ENCODE measurements at regions not wholly inside any gene's neighbourhood (a gene's known extent, or its start where the extent isn't known, plus 50 kb on each side); places are given as distances from the start of the nearest gene placed in this dataset.

GRCh38 chrX:140292188-140292587 lies 212.7 kb downstream of the SOX3 start:
- TF ChIP-seq ISL1 (CRISPR knock-in tag; IDR thresholded peaks at IDR 0.05) = no peak
- no peak for TF ChIP-seq OSR1 (CRISPR knock-in tag; IDR thresholded peaks at IDR 0.05)
- no peak for TF ChIP-seq SNAI2 (CRISPR knock-in tag; IDR thresholded peaks at IDR 0.05)
- no peak for TF ChIP-seq ZFP30 (CRISPR knock-in tag; IDR thresholded peaks at IDR 0.05)
- no peak for TF ChIP-seq ZFP3 (CRISPR knock-in tag; IDR thresholded peaks at IDR 0.05)
- TF ChIP-seq ARNTL (CRISPR knock-in tag; IDR thresholded peaks at IDR 0.05; ENCODE audit: borderline replicate concordance, low read depth) = no peak
- TF ChIP-seq CSRNP3 (CRISPR knock-in tag; IDR thresholded peaks at IDR 0.05) = no peak
- no peak for TF ChIP-seq TSHZ2 (CRISPR knock-in tag; IDR thresholded peaks at IDR 0.05)
- TF ChIP-seq POU6F1 (CRISPR knock-in tag; IDR thresholded peaks at IDR 0.05; ENCODE audit: borderline replicate concordance, low read depth) = no peak
- TF ChIP-seq GLIS3 (CRISPR knock-in tag; IDR thresholded peaks at IDR 0.05) = no peak
- TF ChIP-seq RARB (CRISPR knock-in tag; IDR thresholded peaks at IDR 0.05) = no peak
- TF ChIP-seq TOX (CRISPR knock-in tag; IDR thresholded peaks at IDR 0.05; ENCODE audit: borderline replicate concordance) = no peak
- TF ChIP-seq ESRRG (CRISPR knock-in tag; IDR thresholded peaks at IDR 0.05) = no peak
- no peak for TF ChIP-seq ZNF8 (CRISPR knock-in tag; IDR thresholded peaks at IDR 0.05)
